ENCODE measurements at regions not wholly inside any gene's neighbourhood (a gene's known extent, or its start where the extent isn't known, plus 50 kb on each side); places are given as distances from the start of the nearest gene placed in this dataset.

DNA sequence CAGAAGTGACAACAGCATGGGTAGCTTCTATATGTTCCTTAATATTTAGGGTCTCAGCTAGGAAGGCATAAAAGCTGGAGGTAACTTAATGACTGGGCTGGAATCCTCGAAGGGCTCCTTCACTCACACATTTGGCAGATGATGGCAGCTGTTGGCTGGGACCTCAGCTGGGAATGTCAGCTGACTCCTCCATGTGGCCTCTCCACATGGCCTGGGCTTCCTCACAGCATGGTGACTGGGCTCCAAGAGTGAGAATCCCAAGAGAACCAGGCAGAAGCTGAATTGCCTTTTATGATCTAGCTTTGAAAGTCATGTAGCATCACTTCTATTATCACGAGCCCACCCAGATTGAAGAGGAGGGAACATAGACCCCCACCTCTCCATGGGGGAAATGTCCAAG lies 54.9 kb downstream of the TET3 start:
- intact Hi-C loops (cut with micrococcal nuclease), result no loop called here
- Histone ChIP-seq H2AFZ (ENCODE audit: low read depth, low read length) (no peak overlapping the region), H3K9me1 (replicated peaks; ENCODE audit: control insufficient read depth, extremely low read depth, insufficient read depth, low read length) (no peaks in the 10 kb centered on the region), H3K36me3 (ENCODE audit: control insufficient read depth in 2 of 2, extremely low read depth in 1 of 2, insufficient read depth in 2 of 2, low read length in 2 of 2) (no peaks in the 10 kb centered on the region), H3K4me3 (replicated peaks in 1 of 3; ENCODE audit: insufficient read depth in 1 of 3, low read depth in 1 of 3, low read length in 3 of 3) (no peak overlapping the region), H3K27me3 (ENCODE audit: control insufficient read depth in 2 of 2, insufficient read depth in 2 of 2, low read length in 2 of 2) (no peaks in the 10 kb centered on the region), H3K9me3 (replicated peaks; ENCODE audit: control insufficient read depth, insufficient read depth, low read length) (no peaks in the 10 kb centered on the region), H3K9ac (replicated peaks; ENCODE audit: extremely low read depth, insufficient read depth, low read length) (no peak overlapping the region), H4K20me1 (replicated peaks; ENCODE audit: control insufficient read depth, extremely low read depth, insufficient read depth, low read length) (peaks cover 2% of the 10 kb centered on the region), H3K4me1 (ENCODE audit: control insufficient read depth, extremely low read depth, insufficient read depth, low read length) (peaks cover 2% of the 10 kb centered on the region), H3K27ac (ENCODE audit: insufficient read depth, low read depth, low read length) (no peak overlapping the region), H3K79me2 (ENCODE audit: control insufficient read depth, insufficient read depth, low read length) (no peaks in the 10 kb centered on the region), H3K4me2 (ENCODE audit: insufficient read depth, low read length) (no peak overlapping the region)
- no peak for TF ChIP-seq GATA2 (IDR thresholded peaks at IDR 0.05; ENCODE audit: insufficient read depth, insufficient read length, low read depth, low read length)
- TF ChIP-seq POLR2A (IDR thresholded peaks at IDR 0.05; ENCODE audit: low read depth, low read length), result no peak
- TF ChIP-seq MYC (IDR thresholded peaks at IDR 0.05; ENCODE audit: low read depth, low read length), result no peak
- no peak for TF ChIP-seq FOS (IDR thresholded peaks at IDR 0.05; ENCODE audit: borderline replicate concordance, insufficient read depth, low read length)
- TF ChIP-seq, protein P1, sequence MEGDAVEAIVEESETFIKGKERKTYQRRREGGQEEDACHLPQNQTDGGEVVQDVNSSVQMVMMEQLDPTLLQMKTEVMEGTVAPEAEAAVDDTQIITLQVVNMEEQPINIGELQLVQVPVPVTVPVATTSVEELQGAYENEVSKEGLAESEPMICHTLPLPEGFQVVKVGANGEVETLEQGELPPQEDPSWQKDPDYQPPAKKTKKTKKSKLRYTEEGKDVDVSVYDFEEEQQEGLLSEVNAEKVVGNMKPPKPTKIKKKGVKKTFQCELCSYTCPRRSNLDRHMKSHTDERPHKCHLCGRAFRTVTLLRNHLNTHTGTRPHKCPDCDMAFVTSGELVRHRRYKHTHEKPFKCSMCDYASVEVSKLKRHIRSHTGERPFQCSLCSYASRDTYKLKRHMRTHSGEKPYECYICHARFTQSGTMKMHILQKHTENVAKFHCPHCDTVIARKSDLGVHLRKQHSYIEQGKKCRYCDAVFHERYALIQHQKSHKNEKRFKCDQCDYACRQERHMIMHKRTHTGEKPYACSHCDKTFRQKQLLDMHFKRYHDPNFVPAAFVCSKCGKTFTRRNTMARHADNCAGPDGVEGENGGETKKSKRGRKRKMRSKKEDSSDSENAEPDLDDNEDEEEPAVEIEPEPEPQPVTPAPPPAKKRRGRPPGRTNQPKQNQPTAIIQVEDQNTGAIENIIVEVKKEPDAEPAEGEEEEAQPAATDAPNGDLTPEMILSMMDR (IDR thresholded peaks at IDR 0.05; ENCODE audit: extremely low read depth in 1 of 2, insufficient read depth in 1 of 2, low read depth in 1 of 2, low read length in 2 of 2), result no peak
- TF ChIP-seq, protein P2, sequence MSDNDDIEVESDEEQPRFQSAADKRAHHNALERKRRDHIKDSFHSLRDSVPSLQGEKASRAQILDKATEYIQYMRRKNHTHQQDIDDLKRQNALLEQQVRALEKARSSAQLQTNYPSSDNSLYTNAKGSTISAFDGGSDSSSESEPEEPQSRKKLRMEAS (IDR thresholded peaks at IDR 0.05; ENCODE audit: insufficient read depth, insufficient read length), result no peak
- TF ChIP-seq JUN (IDR thresholded peaks at IDR 0.05; ENCODE audit: borderline replicate concordance, insufficient read depth, insufficient read length, low read depth), result no peak
- TF ChIP-seq POLR2AphosphoS5 (IDR thresholded peaks at IDR 0.05; ENCODE audit: insufficient read depth, low read depth, low read length), result no peak
- no peak for TF ChIP-seq EZH2 (IDR thresholded peaks at IDR 0.05; ENCODE audit: borderline replicate concordance, low read depth, low read length, severe bottlenecking)
- dilution Hi-C loops (cut with MboI; ENCODE audit: extremely low pct_ligation_motif_present, low sequenced_read_pairs), result no loop called here
- ChIA-PET CTCF (no interaction called here), POLR2A (no interaction called here)
- DNase-seq (ENCODE audit: low read depth, low spot score) (no peak), FAIRE-seq (no peak)
- no TSS peak for BruUV-seq (replicated peaks)
